HCT116 (cell line): ENCODE measurements at regions not wholly inside any gene's neighbourhood (a gene's known extent, or its start where the extent isn't known, plus 50 kb on each side); places are given as distances from the start of the nearest gene placed in this dataset.

Experiments used
- ATAC-seq: fragments of 200-7000 bp; cut with Tn5 transposase; 2 replicates; pipeline ENCODE4 v1.9.1; 2020; ENCODE audit warnings: mild to moderate bottlenecking, moderate library complexity
- BruUV-seq: library from RNA; stranded (reverse); fragments of 400-500 nt; replicated peaks from 2 replicates; lab custom pipeline; 2021; lab: Mats Ljungman, UMichigan
- CTCF ChIA-PET: fragments of 300-600 bp; sonication (Branson Sonifier 250); formaldehyde crosslinking; loops from one replicate; lab custom pipeline; 2021; ENCODE audit warnings: antibody characterized with exemption; lab: Charles Lee
- POLR2A ChIA-PET: fragments of 300-600, 350-600 bp; sonication (Branson Sonifier 250); formaldehyde crosslinking; loops from one replicate; lab custom pipeline; 2021; ENCODE audit warnings: antibody characterized with exemption; lab: Charles Lee
- RAD21 ChIA-PET, 2 experiments: fragments of 300-600 bp; sonication (Branson Sonifier 250); formaldehyde crosslinking; loops; one replicate each; lab custom pipeline; 2023; ENCODE audit warnings: low total read pairs in 2 of 2; ENCODE audit not compliant: uncharacterized antibody in 2 of 2, unreplicated experiment in 2 of 2, low non-redundant PET in 1 of 2; lab: Charles Lee
- DNase-seq: peaks from one replicate; pipeline ENCODE4 v3.0.0-alpha.2; 2010; ENCODE audit warnings: low read depth, low spot score
- H2AFZ ChIP-seq: fragments of 200-600 bp; shearing (Covaris generic), sonication (generic); 2 replicates; pipeline ENCODE4 v1.6.1; 2017; ENCODE audit warnings: low read depth, mixed run types, mixed read lengths, antibody characterized with exemption, low read length; ENCODE audit not compliant: poor library complexity, severe bottlenecking
- H3K27ac ChIP-seq: 2 replicates; pipeline ENCODE4 v1.5.1; 2012; ENCODE audit warnings: low read depth, low read length
- H3K27me3 ChIP-seq: fragments of 200-600 bp; sonication (generic); 2 replicates; pipeline ENCODE4 v1.6.1; 2016; ENCODE audit warnings: mixed run types, low read length, mixed read lengths; ENCODE audit not compliant: insufficient read depth
- H3K36me3 ChIP-seq, 2 experiments: fragments of 200-500 bp in 1 of 2; fragments of 200-600 bp in 1 of 2; sonication (Bioruptor generic) in 1 of 2; sonication (generic) in 1 of 2; 2 replicates each; pipeline versions ENCODE4 v1.5.1 to v1.6.1; 2014 to 2016; ENCODE audit warnings: low read length in 2 of 2, inconsistent platforms in 1 of 2, mixed read lengths in 1 of 2, mixed run types in 1 of 2; ENCODE audit not compliant: insufficient read depth in 2 of 2, control insufficient read depth in 1 of 2
- H3K4me1 ChIP-seq, 2 experiments: fragments of 200-600 bp in 1 of 2; sonication (generic) in 1 of 2; 2 replicates each; pipeline versions ENCODE4 v1.5.1 to v1.6.1; 2012 to 2017; ENCODE audit warnings: low read length in 2 of 2, inconsistent platforms in 1 of 2, mild to moderate bottlenecking in 1 of 2, mixed read lengths in 1 of 2, mixed run types in 1 of 2, moderate library complexity in 1 of 2; ENCODE audit not compliant: insufficient read depth in 2 of 2, control insufficient read depth in 1 of 2
- H3K4me2 ChIP-seq: fragments of 200-600 bp; sonication (generic); 2 replicates; pipeline ENCODE4 v1.6.1; 2017; ENCODE audit warnings: mixed run types, low read length, mixed read lengths
- H3K4me3 ChIP-seq, 2 experiments: fragments of 200-600 bp in 1 of 2; sonication (generic) in 1 of 2; replicated peaks in 1 of 2; 2 replicates each; pipeline ENCODE4 v1.5.1; 2011 to 2016; ENCODE audit warnings: low read length in 2 of 2, control low read depth in 1 of 2, low read depth in 1 of 2, mild to moderate bottlenecking in 1 of 2, mixed read lengths in 1 of 2, mixed run types in 1 of 2
- H3K79me2 ChIP-seq: fragments of 200-600 bp; sonication (generic); 2 replicates; pipeline ENCODE4 v1.6.1; 2017; ENCODE audit warnings: mild to moderate bottlenecking, mixed run types, low read length, moderate library complexity, mixed read lengths; ENCODE audit not compliant: insufficient read depth
- H3K9ac ChIP-seq: fragments of 200-600 bp; sonication (generic); 2 replicates; pipeline ENCODE4 v1.6.1; 2016; ENCODE audit warnings: low read length, mixed read lengths
- H3K9me2 ChIP-seq: fragments of 200-600 bp; sonication (generic), shearing (Covaris generic); 2 replicates; pipeline ENCODE4 v1.6.1; 2017; ENCODE audit warnings: mixed run types, mild to moderate bottlenecking, moderate library complexity; ENCODE audit not compliant: insufficient read depth
- H3K9me3 ChIP-seq, 2 experiments: fragments of 200-500 bp in 1 of 2; fragments of 200-600 bp in 1 of 2; sonication (Bioruptor generic) in 1 of 2; sonication (generic) in 1 of 2; 2 replicates each; pipeline ENCODE4 v1.6.1; 2014 to 2017; ENCODE audit warnings: low read length in 2 of 2, mixed read lengths in 2 of 2, inconsistent platforms in 1 of 2, low read depth in 1 of 2, mild to moderate bottlenecking in 1 of 2, mixed run types in 1 of 2, moderate library complexity in 1 of 2; ENCODE audit not compliant: control insufficient read depth in 1 of 2, insufficient read depth in 1 of 2
- H4K20me1 ChIP-seq: fragments of 200-600 bp; sonication (generic), shearing (Covaris generic); 2 replicates; pipeline ENCODE4 v1.6.1; 2017; ENCODE audit warnings: mixed run types, mild to moderate bottlenecking, moderate library complexity; ENCODE audit not compliant: insufficient read depth
- CEBPB ChIP-seq: IDR thresholded peaks from 2 replicates; pipeline ENCODE4 v1.6.1; 2012; ENCODE audit warnings: low read depth
- ELF1 ChIP-seq: IDR thresholded peaks from 2 replicates; pipeline ENCODE4 v1.6.1; 2012; ENCODE audit warnings: low read depth, borderline replicate concordance
- EZH2 ChIP-seq: fragments of 200-600 bp; sonication (generic); IDR thresholded peaks from 2 replicates; pipeline ENCODE4 v1.6.1; 2017; ENCODE audit warnings: antibody characterized with exemption, mixed run types
- EZH2phosphoT487 ChIP-seq: fragments of 200-600 bp; IDR thresholded peaks from 2 replicates; pipeline ENCODE4 v1.6.1; 2018; ENCODE audit warnings: antibody characterized with exemption, borderline replicate concordance
- FOSL1 ChIP-seq: IDR thresholded peaks from 2 replicates; pipeline ENCODE4 v1.6.1; 2012; ENCODE audit warnings: low read depth
- JUND ChIP-seq: IDR thresholded peaks from 2 replicates; pipeline ENCODE4 v1.6.1; 2012
- MAX ChIP-seq: IDR thresholded peaks from 2 replicates; pipeline ENCODE4 v1.6.1; 2012
- POLR2A ChIP-seq: IDR thresholded peaks from 2 replicates; pipeline ENCODE4 v1.7.0; 2011; ENCODE audit warnings: borderline replicate concordance; ENCODE audit not compliant: insufficient read depth, insufficient read length; ENCODE audit errors: extremely low read depth
- RAD21 ChIP-seq: IDR thresholded peaks from 2 replicates; pipeline ENCODE4 v1.6.1; 2012; ENCODE audit warnings: low read depth, mild to moderate bottlenecking
- SP1 ChIP-seq: IDR thresholded peaks from 2 replicates; pipeline ENCODE4 v1.6.1; 2012; ENCODE audit warnings: low read depth
- SRF ChIP-seq: IDR thresholded peaks from 2 replicates; pipeline ENCODE4 v1.6.1; 2012; ENCODE audit warnings: low read depth
- YY1 ChIP-seq: IDR thresholded peaks from 2 replicates; pipeline ENCODE4 v1.6.1; 2011; ENCODE audit warnings: low read length, low read depth, moderate library complexity, mild to moderate bottlenecking; ENCODE audit not compliant: insufficient replicate concordance; ENCODE audit errors: extremely low read depth
- ZFX ChIP-seq: fragments of 450-650 bp; IDR thresholded peaks from 2 replicates; pipeline ENCODE4 v1.6.1; 2017
- ZNF274 ChIP-seq: fragments of 200-500 bp; sonication (Bioruptor generic); IDR thresholded peaks from 2 replicates; pipeline ENCODE4 v1.6.1; 2014; ENCODE audit warnings: mild to moderate bottlenecking, low read depth, low read length, inconsistent platforms
- intact Hi-C: fragments of 100-400 bp; cut with micrococcal nuclease; formaldehyde crosslinking; loops from 2 replicates; pipeline ENCODE4 v1.10.0; 2022
- TF ChIP-seq, protein P1 (sequence below), 3 experiments: fragments of 200-600 bp in 1 of 3; sonication (generic) in 1 of 3; IDR thresholded peaks in 2 of 3; conservative IDR thresholded peaks in 1 of 3; 2 replicates each; pipeline ENCODE4 v1.5.1; 2012 to 2017; ENCODE audit warnings: low read depth in 2 of 3, low read length in 2 of 3, antibody characterized with exemption in 1 of 3, borderline replicate concordance in 1 of 3, control low read depth in 1 of 3, mild to moderate bottlenecking in 1 of 3, mixed read lengths in 1 of 3, mixed run types in 1 of 3, moderate library complexity in 1 of 3; ENCODE audit not compliant: insufficient read depth in 1 of 3
- TF ChIP-seq, protein P2 (sequence below): IDR thresholded peaks from 2 replicates; pipeline ENCODE4 v1.6.1; 2012

DNA sequence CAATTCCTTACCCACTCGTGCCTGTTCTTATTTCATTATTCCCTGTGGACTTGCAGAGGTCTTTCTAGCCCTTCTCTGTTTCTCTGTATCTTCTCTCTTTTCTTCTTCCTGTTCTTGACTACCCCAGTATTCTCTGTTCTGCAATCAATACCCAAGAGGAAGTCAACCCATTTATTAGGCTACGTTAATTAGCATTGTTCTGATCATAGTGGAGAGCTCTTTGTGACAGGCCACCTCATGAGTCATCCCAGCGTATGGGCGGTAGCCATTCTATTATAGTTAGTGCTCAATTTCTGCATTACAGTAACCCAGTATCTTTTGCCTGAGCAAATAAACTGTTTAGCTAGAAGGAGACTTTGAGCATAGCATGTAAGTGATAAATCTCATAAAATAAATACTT is 259.5 kb upstream of the GRM7 start:
- BruUV-seq, result no TSS peak
- no peak overlapping the region for H2AFZ ChIP-seq
- ChIA-PET CTCF (no interaction called here), POLR2A (no interaction called here), RAD21 (no interaction called here)
- no peaks in the 10 kb centered on the region for H3K79me2 ChIP-seq
- intact Hi-C loops, result no loop called here
- DNase-seq (no peak), ATAC-seq (no peak)
- H3K36me3 ChIP-seq, result no peaks in the 10 kb centered on the region
- no peak overlapping the region for H3K9ac ChIP-seq
- TF ChIP-seq SP1 (no peak), RAD21 (no peak), YY1 (no peak), SRF (no peak), JUND (no peak), MAX (no peak), CEBPB (no peak), ELF1 (no peak), ZFX (no peak), EZH2 (no peak), POLR2A (no peak), ZNF274 (no peak), EZH2phosphoT487 (no peak), FOSL1 (no peak)
- TF ChIP-seq, protein P1, sequence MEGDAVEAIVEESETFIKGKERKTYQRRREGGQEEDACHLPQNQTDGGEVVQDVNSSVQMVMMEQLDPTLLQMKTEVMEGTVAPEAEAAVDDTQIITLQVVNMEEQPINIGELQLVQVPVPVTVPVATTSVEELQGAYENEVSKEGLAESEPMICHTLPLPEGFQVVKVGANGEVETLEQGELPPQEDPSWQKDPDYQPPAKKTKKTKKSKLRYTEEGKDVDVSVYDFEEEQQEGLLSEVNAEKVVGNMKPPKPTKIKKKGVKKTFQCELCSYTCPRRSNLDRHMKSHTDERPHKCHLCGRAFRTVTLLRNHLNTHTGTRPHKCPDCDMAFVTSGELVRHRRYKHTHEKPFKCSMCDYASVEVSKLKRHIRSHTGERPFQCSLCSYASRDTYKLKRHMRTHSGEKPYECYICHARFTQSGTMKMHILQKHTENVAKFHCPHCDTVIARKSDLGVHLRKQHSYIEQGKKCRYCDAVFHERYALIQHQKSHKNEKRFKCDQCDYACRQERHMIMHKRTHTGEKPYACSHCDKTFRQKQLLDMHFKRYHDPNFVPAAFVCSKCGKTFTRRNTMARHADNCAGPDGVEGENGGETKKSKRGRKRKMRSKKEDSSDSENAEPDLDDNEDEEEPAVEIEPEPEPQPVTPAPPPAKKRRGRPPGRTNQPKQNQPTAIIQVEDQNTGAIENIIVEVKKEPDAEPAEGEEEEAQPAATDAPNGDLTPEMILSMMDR (IDR thresholded peaks at IDR 0.05 in 2 of 3, conservative IDR thresholded peaks at IDR 0.05 in 1 of 3; ENCODE audit: borderline replicate concordance in 1 of 3, insufficient read depth in 1 of 3, low read depth in 2 of 3, low read length in 2 of 3), result no peak
- TF ChIP-seq, protein P2, sequence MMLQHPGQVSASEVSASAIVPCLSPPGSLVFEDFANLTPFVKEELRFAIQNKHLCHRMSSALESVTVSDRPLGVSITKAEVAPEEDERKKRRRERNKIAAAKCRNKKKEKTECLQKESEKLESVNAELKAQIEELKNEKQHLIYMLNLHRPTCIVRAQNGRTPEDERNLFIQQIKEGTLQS, result no peak
- H3K4me1 ChIP-seq, result no peaks in the 10 kb centered on the region
- no peaks in the 10 kb centered on the region for H3K9me2 ChIP-seq
- no peak overlapping the region for H3K4me3 ChIP-seq
- H3K4me2 ChIP-seq, result no peak overlapping the region
- H3K27me3 ChIP-seq, result no peaks in the 10 kb centered on the region
- H3K27ac ChIP-seq, result no peak overlapping the region
- H3K9me3 ChIP-seq, result no peaks in the 10 kb centered on the region
- H4K20me1 ChIP-seq, result no peaks in the 10 kb centered on the region
